ENCODE measurements at regions not wholly inside any gene's neighbourhood (a gene's known extent, or its start where the extent isn't known, plus 50 kb on each side); places are given as distances from the start of the nearest gene placed in this dataset.

DNA sequence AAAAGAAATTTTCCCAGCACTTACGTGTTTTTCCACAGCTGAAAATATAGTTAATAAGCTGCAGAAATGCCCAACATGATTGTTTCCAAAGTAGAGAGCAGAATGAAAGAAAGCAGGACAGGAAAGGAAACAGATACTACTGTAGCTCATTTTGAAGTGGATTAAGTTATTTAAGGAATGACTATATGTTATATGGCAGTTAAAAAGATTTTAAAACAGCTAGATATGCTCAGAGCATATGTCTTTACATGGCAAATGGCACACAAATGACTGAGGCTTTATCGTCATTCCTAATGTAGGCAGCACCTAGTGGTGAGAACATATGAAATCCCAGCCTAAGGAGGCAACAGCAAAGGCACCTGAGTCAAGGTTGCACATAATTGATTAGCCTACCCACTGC is 106.6 kb upstream of the SEMA6D start:
- TF ChIP-seq, protein P1, sequence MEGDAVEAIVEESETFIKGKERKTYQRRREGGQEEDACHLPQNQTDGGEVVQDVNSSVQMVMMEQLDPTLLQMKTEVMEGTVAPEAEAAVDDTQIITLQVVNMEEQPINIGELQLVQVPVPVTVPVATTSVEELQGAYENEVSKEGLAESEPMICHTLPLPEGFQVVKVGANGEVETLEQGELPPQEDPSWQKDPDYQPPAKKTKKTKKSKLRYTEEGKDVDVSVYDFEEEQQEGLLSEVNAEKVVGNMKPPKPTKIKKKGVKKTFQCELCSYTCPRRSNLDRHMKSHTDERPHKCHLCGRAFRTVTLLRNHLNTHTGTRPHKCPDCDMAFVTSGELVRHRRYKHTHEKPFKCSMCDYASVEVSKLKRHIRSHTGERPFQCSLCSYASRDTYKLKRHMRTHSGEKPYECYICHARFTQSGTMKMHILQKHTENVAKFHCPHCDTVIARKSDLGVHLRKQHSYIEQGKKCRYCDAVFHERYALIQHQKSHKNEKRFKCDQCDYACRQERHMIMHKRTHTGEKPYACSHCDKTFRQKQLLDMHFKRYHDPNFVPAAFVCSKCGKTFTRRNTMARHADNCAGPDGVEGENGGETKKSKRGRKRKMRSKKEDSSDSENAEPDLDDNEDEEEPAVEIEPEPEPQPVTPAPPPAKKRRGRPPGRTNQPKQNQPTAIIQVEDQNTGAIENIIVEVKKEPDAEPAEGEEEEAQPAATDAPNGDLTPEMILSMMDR (IDR thresholded peaks at IDR 0.05), result no peak
- ATAC-seq (ENCODE audit: poor library complexity), result no peak
- Histone ChIP-seq H3K4me3 (ENCODE audit: low read length) (no peak overlapping the region), H3K4me1 (ENCODE audit: insufficient read depth, low read length) (no peaks in the 10 kb centered on the region), H3K27me3 (ENCODE audit: control insufficient read depth in 1 of 2, insufficient read depth in 2 of 2, low read length in 2 of 2) (no peaks in the 10 kb centered on the region), H3K27ac (ENCODE audit: low read depth in 1 of 2, low read length in 2 of 2) (no peak overlapping the region), H3K9me3 (ENCODE audit: control insufficient read depth in 1 of 2, insufficient read depth in 1 of 2, low read length in 2 of 2) (no peaks in the 10 kb centered on the region), H3K36me3 (ENCODE audit: insufficient read depth, low read length) (no peaks in the 10 kb centered on the region)
- no peaks in the 10 kb centered on the region for H3K27me3 Mint-ChIP-seq
- CTCF ChIA-PET, result no interaction called here
- no peak for DNase-seq
- H3K9me3 Mint-ChIP-seq, result no peaks in the 10 kb centered on the region
- no peaks in the 10 kb centered on the region for H3K4me1 Mint-ChIP-seq (ENCODE audit: low read depth)
- POLR2A ChIA-PET, result no interaction called here
- H3K4me3 Mint-ChIP-seq, result no peak overlapping the region
- H3K36me3 Mint-ChIP-seq (ENCODE audit: low read depth), result no peaks in the 10 kb centered on the region
- intact Hi-C loops (cut with DNase I, micrococcal nuclease), result no loop called here
- H3K27ac Mint-ChIP-seq, result no peak overlapping the region

DNA sequence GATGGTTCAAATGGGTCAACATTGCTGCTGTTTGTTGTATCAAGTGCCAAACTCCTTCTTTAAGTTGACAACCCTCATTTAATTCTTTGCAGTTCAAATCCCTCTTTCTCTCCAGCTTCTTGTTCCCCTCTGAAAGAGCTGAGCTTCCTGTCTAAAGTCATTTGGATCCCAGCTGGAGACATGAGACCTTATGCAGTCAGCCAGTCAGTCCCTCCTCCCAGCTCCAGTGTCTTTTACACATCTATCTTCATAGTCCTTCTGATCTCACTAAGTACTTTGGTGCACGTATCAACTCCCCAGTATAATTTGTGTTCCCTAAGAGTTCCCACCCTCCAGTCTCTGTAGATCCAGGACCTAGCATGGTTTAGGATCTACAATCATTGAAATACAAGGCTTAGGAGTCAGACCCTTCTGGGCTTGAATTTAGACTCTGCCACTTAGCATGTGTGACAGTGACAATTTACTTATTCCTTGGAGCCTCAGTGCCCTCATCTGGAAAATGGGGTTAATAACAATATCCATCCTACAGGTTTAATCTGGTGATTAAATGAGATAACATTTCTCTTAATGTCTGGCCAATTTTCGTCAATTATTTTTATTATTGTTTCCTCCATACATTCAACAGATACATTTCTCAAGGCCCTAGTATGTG is 102.8 kb upstream of the SEMA6D start:
- intact Hi-C loops (cut with DNase I, micrococcal nuclease), result no loop called here
- no peaks in the 10 kb centered on the region for H3K9me3 Mint-ChIP-seq
- H3K4me3 ChIP-seq (ENCODE audit: low read length), result no peak overlapping the region
- H3K27me3 ChIP-seq (ENCODE audit: control insufficient read depth in 1 of 2, insufficient read depth in 2 of 2, low read length in 2 of 2), result no peaks in the 10 kb centered on the region
- ATAC-seq (ENCODE audit: poor library complexity) (no peak), DNase-seq (no peak)
- H3K36me3 Mint-ChIP-seq (ENCODE audit: low read depth), result no peaks in the 10 kb centered on the region
- CTCF ChIA-PET, result no interaction called here
- TF ChIP-seq, protein P1 (IDR thresholded peaks at IDR 0.05), result no peak
- POLR2A ChIA-PET, result no interaction called here
- H3K36me3 ChIP-seq (ENCODE audit: insufficient read depth, low read length), result no peaks in the 10 kb centered on the region
- H3K4me1 Mint-ChIP-seq (ENCODE audit: low read depth), result no peaks in the 10 kb centered on the region
- no peak overlapping the region for H3K27ac ChIP-seq (ENCODE audit: low read depth in 1 of 2, low read length in 2 of 2)
- H3K4me3 Mint-ChIP-seq, result no peak overlapping the region
- no peaks in the 10 kb centered on the region for H3K9me3 ChIP-seq (ENCODE audit: control insufficient read depth in 1 of 2, insufficient read depth in 1 of 2, low read length in 2 of 2)
- no peaks in the 10 kb centered on the region for H3K27me3 Mint-ChIP-seq
- H3K4me1 ChIP-seq (ENCODE audit: insufficient read depth, low read length), result no peaks in the 10 kb centered on the region
- H3K27ac Mint-ChIP-seq, result no peak overlapping the region

- Histone ChIP-seq H3K27ac (ENCODE audit: low read depth in 1 of 2, low read length in 2 of 2) (no peak overlapping the region), H3K9me3 (ENCODE audit: control insufficient read depth in 1 of 2, insufficient read depth in 1 of 2, low read length in 2 of 2) (no peaks in the 10 kb centered on the region), H3K4me1 (ENCODE audit: insufficient read depth, low read length) (no peaks in the 10 kb centered on the region), H3K4me3 (ENCODE audit: low read length) (no peak overlapping the region), H3K27me3 (ENCODE audit: control insufficient read depth in 1 of 2, insufficient read depth in 2 of 2, low read length in 2 of 2) (no peaks in the 10 kb centered on the region), H3K36me3 (ENCODE audit: insufficient read depth, low read length) (no peaks in the 10 kb centered on the region)
- intact Hi-C loops (cut with DNase I, micrococcal nuclease), result no loop called here
- POLR2A ChIA-PET, result no interaction called here
- ATAC-seq (ENCODE audit: poor library complexity), result no peak
- CTCF ChIA-PET, result no interaction called here
- Mint-ChIP-seq H3K4me3 (no peak overlapping the region), H3K27ac (no peak overlapping the region), H3K4me1 (ENCODE audit: low read depth) (no peaks in the 10 kb centered on the region), H3K36me3 (ENCODE audit: low read depth) (no peaks in the 10 kb centered on the region), H3K27me3 (no peaks in the 10 kb centered on the region), H3K9me3 (no peaks in the 10 kb centered on the region)
- DNase-seq, result no peak
- TF ChIP-seq, protein P1 (IDR thresholded peaks at IDR 0.05), result no peak
These were observed 100.4 kb upstream of the SEMA6D start for GRCh38 chr15:47616876-47617275.

Data from CD4-positive, alpha-beta T cell (primary cell).